Upper lobe of right lung (tissue), 1 donor: ENCODE measurements at regions not wholly inside any gene's neighbourhood (a gene's known extent, or its start where the extent isn't known, plus 50 kb on each side); places are given as distances from the start of the nearest gene placed in this dataset.

ENCODE experiments used
- ATAC-seq: fragments of 200-7000 bp; cut with Tn5 transposase; one replicate; pipeline ENCODE4 v1.9.1; 2020; ENCODE audit warnings: mild to moderate bottlenecking, moderate library complexity
- DNase-seq: peaks from one replicate; pipeline ENCODE4 v3.0.0-alpha.2; 2020
- H3K27ac ChIP-seq: fragments of 200-600 bp; one replicate; pipeline ENCODE4 v1.8.0; 2022
- H3K27me3 ChIP-seq: fragments of 200-600 bp; one replicate; pipeline ENCODE4 v1.8.0; 2022; ENCODE audit warnings: mild to moderate bottlenecking
- H3K36me3 ChIP-seq: fragments of 200-600 bp; one replicate; pipeline ENCODE4 v1.8.0; 2022
- H3K4me1 ChIP-seq: fragments of 200-600 bp; one replicate; pipeline ENCODE4 v1.8.0; 2022
- H3K4me3 ChIP-seq: fragments of 200-600 bp; one replicate; pipeline ENCODE4 v1.8.0; 2022; ENCODE audit warnings: mild to moderate bottlenecking
- H3K9me3 ChIP-seq: fragments of 200-600 bp; one replicate; pipeline ENCODE4 v1.8.0; 2022
- intact Hi-C: fragments of 100-400 bp; cut with DNase I; formaldehyde crosslinking; loops from one replicate; pipeline ENCODE4 v1.11.0; 2022
- TF ChIP-seq, protein P1 (sequence below): fragments of 200-600 bp; IDR thresholded peaks from one replicate; pipeline ENCODE4 v1.8.0; 2022; ENCODE audit warnings: antibody characterized with exemption
- donor health status: DM: no; HTN: yes; CAD: no; lungs with severe emphysema.

DNA sequence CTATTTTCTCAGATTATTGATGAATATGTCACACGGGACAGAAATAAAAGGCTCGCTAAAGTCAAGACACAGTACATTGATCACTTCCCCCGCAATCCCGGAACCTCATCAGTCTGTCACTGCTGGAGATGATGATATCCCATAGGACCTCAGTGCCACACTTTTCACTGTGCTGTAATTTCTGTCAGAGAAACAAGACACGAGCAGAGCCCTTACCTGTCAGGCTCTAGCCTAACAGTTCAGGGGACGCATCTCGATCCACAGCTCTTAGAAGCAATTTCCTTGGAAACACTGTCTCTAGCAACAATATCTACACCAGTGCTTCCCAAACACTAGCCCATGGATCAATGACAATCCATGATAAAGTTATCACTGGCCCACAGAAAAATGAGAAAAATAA is 140.0 kb downstream of the GRIN2B start:
- DNase-seq: no peak
- H3K9me3 ChIP-seq: no peaks in the 10 kb centered on the region
- intact Hi-C loops: no loop called here
- H3K27me3 ChIP-seq: no peaks in the 10 kb centered on the region
- H3K4me1 ChIP-seq: no peaks in the 10 kb centered on the region
- H3K4me3 ChIP-seq: no peak overlapping the region
- H3K27ac ChIP-seq: no peak overlapping the region
- ATAC-seq: no peak
- no peaks in the 10 kb centered on the region for H3K36me3 ChIP-seq
- TF ChIP-seq, protein P1, sequence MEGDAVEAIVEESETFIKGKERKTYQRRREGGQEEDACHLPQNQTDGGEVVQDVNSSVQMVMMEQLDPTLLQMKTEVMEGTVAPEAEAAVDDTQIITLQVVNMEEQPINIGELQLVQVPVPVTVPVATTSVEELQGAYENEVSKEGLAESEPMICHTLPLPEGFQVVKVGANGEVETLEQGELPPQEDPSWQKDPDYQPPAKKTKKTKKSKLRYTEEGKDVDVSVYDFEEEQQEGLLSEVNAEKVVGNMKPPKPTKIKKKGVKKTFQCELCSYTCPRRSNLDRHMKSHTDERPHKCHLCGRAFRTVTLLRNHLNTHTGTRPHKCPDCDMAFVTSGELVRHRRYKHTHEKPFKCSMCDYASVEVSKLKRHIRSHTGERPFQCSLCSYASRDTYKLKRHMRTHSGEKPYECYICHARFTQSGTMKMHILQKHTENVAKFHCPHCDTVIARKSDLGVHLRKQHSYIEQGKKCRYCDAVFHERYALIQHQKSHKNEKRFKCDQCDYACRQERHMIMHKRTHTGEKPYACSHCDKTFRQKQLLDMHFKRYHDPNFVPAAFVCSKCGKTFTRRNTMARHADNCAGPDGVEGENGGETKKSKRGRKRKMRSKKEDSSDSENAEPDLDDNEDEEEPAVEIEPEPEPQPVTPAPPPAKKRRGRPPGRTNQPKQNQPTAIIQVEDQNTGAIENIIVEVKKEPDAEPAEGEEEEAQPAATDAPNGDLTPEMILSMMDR: no peak

DNA sequence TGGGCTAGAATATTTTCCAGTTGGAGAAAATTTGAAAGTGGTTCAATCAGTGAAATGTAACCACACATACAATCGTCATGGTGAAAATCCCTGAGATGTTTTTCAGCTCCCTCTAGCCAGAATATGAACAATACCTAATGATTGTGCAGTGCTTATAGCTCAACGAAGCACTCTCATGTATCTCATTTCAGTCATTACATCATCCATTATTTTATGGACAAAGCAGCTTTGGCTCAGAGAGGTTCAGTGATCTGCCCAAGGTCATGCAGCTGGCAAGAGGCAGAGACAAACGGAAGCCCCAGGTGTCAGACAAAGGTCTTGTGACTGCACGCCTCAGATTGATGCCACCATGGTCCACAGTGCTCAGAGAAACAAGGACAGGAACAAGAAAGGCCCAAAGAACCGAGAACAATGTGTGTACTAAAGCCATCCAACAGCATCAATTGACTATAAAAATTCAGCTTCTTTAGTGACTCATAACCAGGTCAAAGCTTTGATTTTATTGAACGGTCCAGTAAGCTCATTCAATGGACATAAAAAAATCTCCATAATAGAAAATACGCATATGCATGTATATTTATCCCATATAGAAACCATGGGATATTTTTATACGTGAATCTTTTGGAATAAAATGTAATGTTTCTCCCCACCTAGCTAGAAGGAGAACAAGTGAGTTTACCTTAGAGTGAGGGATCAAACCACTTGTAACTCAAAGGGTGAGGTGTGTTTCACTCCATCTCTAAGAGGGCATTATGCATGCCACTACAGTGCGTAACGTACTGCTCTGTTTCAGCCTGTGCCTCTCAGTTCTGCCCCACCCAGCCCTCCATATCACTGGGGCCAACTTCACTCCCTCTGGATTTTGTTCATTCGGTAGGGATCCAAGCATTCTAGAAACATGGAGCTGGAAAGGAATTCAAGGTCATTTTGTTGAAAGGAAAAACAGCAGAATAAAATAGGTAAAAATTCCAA is 141.8 kb downstream of the GRIN2B start:
- ATAC-seq (peak; percentile 81), DNase-seq (no peak)
- no peaks in the 10 kb centered on the region for H3K9me3 ChIP-seq
- H3K4me1 ChIP-seq: no peaks in the 10 kb centered on the region
- no peak overlapping the region for H3K4me3 ChIP-seq
- intact Hi-C loops: no loop called here
- no peak overlapping the region for H3K27ac ChIP-seq
- no peaks in the 10 kb centered on the region for H3K27me3 ChIP-seq
- H3K36me3 ChIP-seq: no peaks in the 10 kb centered on the region
- TF ChIP-seq, protein P1: no peak

DNA sequence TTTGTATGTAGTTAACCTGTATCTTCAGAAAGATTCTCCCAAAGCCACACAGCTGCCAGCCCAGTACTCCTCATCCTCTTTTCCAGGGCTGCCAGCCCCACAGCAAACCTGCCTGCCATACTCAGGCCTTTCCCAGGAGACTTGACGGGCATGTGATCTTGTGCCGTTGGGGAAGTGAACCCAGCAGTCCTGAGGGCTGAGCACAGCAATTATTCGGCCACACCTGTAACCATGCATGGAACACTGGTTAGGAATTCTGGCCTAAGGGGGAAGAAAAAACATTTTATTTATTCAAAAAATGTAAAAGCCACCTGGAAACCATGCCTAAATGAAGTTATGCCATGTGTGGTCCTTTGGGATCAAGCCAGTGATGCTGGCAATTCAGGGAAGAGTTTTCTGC is 145.3 kb downstream of the GRIN2B start:
- DNase-seq (no peak), ATAC-seq (no peak)
- TF ChIP-seq, protein P1: no peak
- no peak overlapping the region for H3K27ac ChIP-seq
- intact Hi-C loops: no loop called here
- H3K9me3 ChIP-seq: no peaks in the 10 kb centered on the region
- H3K4me3 ChIP-seq: no peak overlapping the region
- H3K36me3 ChIP-seq: no peaks in the 10 kb centered on the region
- H3K27me3 ChIP-seq: no peaks in the 10 kb centered on the region
- no peaks in the 10 kb centered on the region for H3K4me1 ChIP-seq

DNA sequence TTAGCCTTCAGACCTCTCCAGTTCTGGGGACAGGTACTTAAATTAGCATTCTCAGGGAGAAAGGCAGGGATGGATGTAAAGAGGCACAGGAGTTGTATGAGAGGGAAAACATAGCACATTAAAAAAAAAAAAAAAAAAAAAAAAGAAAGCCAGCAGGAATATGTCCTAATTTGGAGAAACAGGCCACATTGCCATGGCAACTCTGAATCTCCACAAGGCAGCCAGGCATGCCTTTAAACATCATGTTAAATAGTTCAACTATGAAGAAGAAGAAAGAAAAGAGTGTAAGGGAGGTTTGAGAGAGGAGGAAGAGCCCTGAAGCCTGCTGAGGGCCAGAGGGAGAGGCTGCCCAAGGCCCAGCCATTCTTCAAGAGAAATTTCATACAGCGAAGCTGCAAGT is 145.8 kb downstream of the GRIN2B start:
- no peaks in the 10 kb centered on the region for H3K27me3 ChIP-seq
- no peak overlapping the region for H3K27ac ChIP-seq
- no peaks in the 10 kb centered on the region for H3K4me1 ChIP-seq
- TF ChIP-seq, protein P1: no peak
- H3K9me3 ChIP-seq: no peaks in the 10 kb centered on the region
- no peak overlapping the region for H3K4me3 ChIP-seq
- DNase-seq (no peak), ATAC-seq (no peak)
- no peaks in the 10 kb centered on the region for H3K36me3 ChIP-seq
- intact Hi-C loops: no loop called here

DNA sequence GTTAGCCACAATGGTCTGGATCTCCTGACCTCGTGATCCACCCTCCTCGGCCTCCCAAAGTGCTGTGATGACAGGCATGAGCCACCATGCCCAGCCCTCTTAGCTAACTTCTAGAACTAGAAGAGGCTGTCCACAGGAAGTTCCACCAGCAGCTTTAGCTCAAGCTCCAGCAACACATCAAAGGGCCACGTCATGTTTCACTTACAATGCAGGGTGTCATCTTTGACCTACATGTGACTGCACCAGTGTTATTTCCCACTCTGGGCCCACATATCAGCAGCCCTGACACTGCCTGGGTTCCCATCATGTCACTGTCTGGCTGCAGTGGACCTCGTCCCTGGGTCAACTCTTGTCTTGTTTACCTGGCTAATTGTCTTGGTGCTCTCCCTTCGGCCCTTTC is 147.2 kb downstream of the GRIN2B start:
- TF ChIP-seq, protein P1: no peak
- Histone ChIP-seq H3K36me3 (no peaks in the 10 kb centered on the region), H3K4me1 (no peaks in the 10 kb centered on the region), H3K9me3 (no peaks in the 10 kb centered on the region), H3K27ac (no peak overlapping the region), H3K4me3 (no peak overlapping the region), H3K27me3 (no peaks in the 10 kb centered on the region)
- DNase-seq: no peak
- intact Hi-C loops: no loop called here
- ATAC-seq: no peak
